A549 (cell line): ENCODE measurements at regions not wholly inside any gene's neighbourhood (a gene's known extent, or its start where the extent isn't known, plus 50 kb on each side); places are given as distances from the start of the nearest gene placed in this dataset.

Experiments used
- MAX ChIP-seq: IDR thresholded peaks from 2 replicates; pipeline ENCODE4 v1.6.1; 2012
- PBX3 ChIP-seq: IDR thresholded peaks from 2 replicates; pipeline ENCODE4 v1.6.1; 2012
- TF ChIP-seq, protein P1 (sequence below): fragments of >200 bp; sonication (Bioruptor Twin); formaldehyde crosslinking; IDR thresholded peaks from 3 replicates; pipeline ENCODE4 v1.5.1; 2016

GRCh38 chr1:199311478-199312262 is 672.8 kb downstream of the PTPRC start:
- TF ChIP-seq MAX (no peak), PBX3 (no peak)
- TF ChIP-seq, protein P1, sequence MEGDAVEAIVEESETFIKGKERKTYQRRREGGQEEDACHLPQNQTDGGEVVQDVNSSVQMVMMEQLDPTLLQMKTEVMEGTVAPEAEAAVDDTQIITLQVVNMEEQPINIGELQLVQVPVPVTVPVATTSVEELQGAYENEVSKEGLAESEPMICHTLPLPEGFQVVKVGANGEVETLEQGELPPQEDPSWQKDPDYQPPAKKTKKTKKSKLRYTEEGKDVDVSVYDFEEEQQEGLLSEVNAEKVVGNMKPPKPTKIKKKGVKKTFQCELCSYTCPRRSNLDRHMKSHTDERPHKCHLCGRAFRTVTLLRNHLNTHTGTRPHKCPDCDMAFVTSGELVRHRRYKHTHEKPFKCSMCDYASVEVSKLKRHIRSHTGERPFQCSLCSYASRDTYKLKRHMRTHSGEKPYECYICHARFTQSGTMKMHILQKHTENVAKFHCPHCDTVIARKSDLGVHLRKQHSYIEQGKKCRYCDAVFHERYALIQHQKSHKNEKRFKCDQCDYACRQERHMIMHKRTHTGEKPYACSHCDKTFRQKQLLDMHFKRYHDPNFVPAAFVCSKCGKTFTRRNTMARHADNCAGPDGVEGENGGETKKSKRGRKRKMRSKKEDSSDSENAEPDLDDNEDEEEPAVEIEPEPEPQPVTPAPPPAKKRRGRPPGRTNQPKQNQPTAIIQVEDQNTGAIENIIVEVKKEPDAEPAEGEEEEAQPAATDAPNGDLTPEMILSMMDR, result no peak
